GM21381 (cell line): ENCODE measurements at regions not wholly inside any gene's neighbourhood (a gene's known extent, or its start where the extent isn't known, plus 50 kb on each side); places are given as distances from the start of the nearest gene placed in this dataset.
"Not testable (repeated sequence)": the region's sequence is repeated elsewhere in the genome, so short reads cannot be mapped to it uniquely, and the experiment has no call there.

Experiments
- ATAC-seq: cut with Tn5 transposase; IDR thresholded peaks from one replicate; pipeline ENCODE4 v1.9.1; 2021; ENCODE audit warnings: mild to moderate bottlenecking, moderate library complexity; ENCODE audit not compliant: unreplicated experiment

GRCh38 chr3:138890555-138891187 is 55.9 kb upstream of the PIK3CB start:
- ATAC-seq = peak; percentile 77

DNA sequence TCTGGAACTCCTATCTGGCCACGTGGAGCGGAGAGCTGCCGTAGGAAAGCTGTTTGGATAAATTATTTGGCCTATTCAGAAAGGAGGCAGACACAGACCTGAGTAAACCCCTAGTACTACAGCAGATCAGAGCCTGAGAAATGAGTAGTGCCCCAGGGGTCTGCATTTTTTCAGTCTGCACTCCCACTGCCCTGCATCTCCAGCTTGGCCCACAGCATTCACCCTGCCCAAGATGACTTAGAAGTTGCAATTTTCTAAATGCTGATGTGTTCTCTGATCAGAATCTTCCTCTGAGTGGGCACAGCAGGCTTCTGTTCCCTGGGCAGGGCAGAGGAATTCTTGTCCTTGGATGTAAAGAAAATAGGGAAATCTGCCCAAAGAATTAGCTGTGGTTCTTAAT is 55.1 kb upstream of the PIK3CB start:
- no peak for ATAC-seq

DNA sequence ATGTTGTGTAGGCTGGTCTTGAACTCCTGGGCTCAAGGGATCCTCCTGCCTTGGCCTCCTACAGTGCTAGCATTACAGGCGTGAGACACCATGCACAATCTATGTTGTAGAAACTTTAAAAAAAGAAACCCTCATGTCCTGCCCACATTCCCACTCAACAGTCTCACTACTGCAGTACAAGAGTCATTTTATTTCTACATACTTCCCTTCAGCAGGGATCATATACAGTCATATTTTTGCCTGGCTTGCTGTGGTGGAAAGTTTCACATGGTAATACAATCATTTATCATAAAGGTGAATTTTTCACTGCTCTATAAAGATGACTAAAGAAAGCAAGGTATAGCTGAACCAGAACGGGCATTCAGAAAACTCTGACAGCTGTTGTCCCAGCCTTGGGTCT is 53.8 kb upstream of the PIK3CB start:
- ATAC-seq = no peak

GRCh38 chr3:138886096-138886495 is 51.4 kb upstream of the PIK3CB start:
- not testable (repeated sequence) for ATAC-seq
